ENCODE measurements at regions not wholly inside any gene's neighbourhood (a gene's known extent, or its start where the extent isn't known, plus 50 kb on each side); places are given as distances from the start of the nearest gene placed in this dataset.

DNA sequence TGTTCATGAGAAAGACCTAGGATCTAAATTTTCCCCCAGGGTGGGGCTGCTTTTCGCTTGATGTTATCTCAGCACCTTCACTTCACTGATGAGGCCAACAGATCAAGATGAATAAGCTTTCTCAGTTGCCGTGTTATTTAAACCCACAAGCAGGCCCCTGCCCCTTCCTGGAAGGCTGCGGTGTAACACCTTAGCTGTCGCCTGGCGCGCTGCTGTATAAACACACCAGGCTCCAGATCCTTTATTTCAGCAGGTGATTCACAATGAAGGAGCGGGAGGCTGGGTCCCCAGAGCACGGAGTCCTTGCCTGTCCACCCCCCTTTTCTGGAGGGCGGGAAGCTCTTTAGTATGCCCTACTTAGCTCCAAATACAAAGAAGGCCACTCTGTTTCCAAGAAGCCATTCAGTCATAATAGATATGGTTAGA, 515.4 kb downstream of the FUT8 start:
- H3K23ac ChIP-seq (ENCODE audit: low read length): no peak overlapping the region
- no peak overlapping the region for H3K9ac ChIP-seq (ENCODE audit: low read length)
- H3K4ac ChIP-seq (ENCODE audit: low read depth, low read length): no peak overlapping the region
- H4K5ac ChIP-seq (ENCODE audit: low read length): no peak overlapping the region
- H3K56ac ChIP-seq (ENCODE audit: low read length): no peak overlapping the region
- H3K79me2 ChIP-seq (ENCODE audit: control insufficient read depth, insufficient read depth, low read length): no peaks in the 10 kb centered on the region
- no peak overlapping the region for H3K4me2 ChIP-seq (ENCODE audit: low read length)
- H3K4me1 ChIP-seq (ENCODE audit: control insufficient read depth, low read depth, low read length): peaks cover 17% of the 10 kb centered on the region
- H3K18ac ChIP-seq (ENCODE audit: low read length): no peak overlapping the region
- no peaks in the 10 kb centered on the region for H3K27me3 ChIP-seq (ENCODE audit: insufficient read depth, low read length, poor library complexity)
- H2AK5ac ChIP-seq (ENCODE audit: low read length): no peak overlapping the region
- no peak overlapping the region for H4K8ac ChIP-seq (ENCODE audit: low read depth, low read length)
- no peak overlapping the region for H2BK5ac ChIP-seq (ENCODE audit: low read length)
- no CpG with 5 or more reads among the region's 9 CpGs for WGBS (ENCODE audit: extremely low coverage, insufficient coverage, low lambda C conversion rate)
- no peak overlapping the region for H2BK120ac ChIP-seq (ENCODE audit: low read depth, low read length)
- H3K4me3 ChIP-seq (ENCODE audit: low read length): no peak overlapping the region
- DNase-seq: peak; percentile 85
- no peaks in the 10 kb centered on the region for H3K79me1 ChIP-seq (ENCODE audit: low read length)
- no peaks in the 10 kb centered on the region for H3K36me3 ChIP-seq (ENCODE audit: control insufficient read depth, insufficient read depth, low read length)
- no peak overlapping the region for H2BK15ac ChIP-seq (replicated peaks; ENCODE audit: low read depth)
- H3K27ac ChIP-seq (ENCODE audit: low read depth, low read length): no peak overlapping the region

DNA sequence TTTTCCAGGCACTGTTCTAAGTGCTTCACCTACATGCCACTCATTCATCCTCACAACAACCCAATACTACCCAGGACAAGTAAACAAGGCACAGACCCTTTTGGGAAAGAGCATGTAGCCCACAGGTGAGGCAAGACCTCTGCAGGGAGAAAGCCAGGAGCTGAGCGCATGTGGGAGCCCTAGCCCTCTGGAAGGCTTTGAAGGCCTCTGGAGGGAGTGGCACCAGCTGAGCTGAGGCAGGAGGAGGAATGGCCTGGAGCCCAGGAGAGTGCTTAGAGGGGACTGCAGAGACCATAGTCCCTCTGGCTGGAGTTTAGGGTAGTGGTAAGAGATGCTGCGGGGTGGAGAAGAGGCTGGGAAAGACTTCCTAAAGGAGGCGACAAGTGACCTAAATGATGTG, 516.5 kb downstream of the FUT8 start:
- no peaks in the 10 kb centered on the region for H3K36me3 ChIP-seq (ENCODE audit: control insufficient read depth, insufficient read depth, low read length)
- H3K18ac ChIP-seq (ENCODE audit: low read length): no peak overlapping the region
- no peak overlapping the region for H4K5ac ChIP-seq (ENCODE audit: low read length)
- no peak overlapping the region for H3K56ac ChIP-seq (ENCODE audit: low read length)
- H3K4me2 ChIP-seq (ENCODE audit: low read length): no peak overlapping the region
- H3K27ac ChIP-seq (ENCODE audit: low read depth, low read length): no peak overlapping the region
- no peak for DNase-seq
- H2BK120ac ChIP-seq (ENCODE audit: low read depth, low read length): no peak overlapping the region
- no peaks in the 10 kb centered on the region for H3K79me2 ChIP-seq (ENCODE audit: control insufficient read depth, insufficient read depth, low read length)
- no peak overlapping the region for H3K9ac ChIP-seq (ENCODE audit: low read length)
- no peak overlapping the region for H3K4ac ChIP-seq (ENCODE audit: low read depth, low read length)
- H3K4me3 ChIP-seq (ENCODE audit: low read length): no peak overlapping the region
- H2AK5ac ChIP-seq (ENCODE audit: low read length): peak overlapping the region; percentile 73
- no peak overlapping the region for H2BK15ac ChIP-seq (replicated peaks; ENCODE audit: low read depth)
- H3K23ac ChIP-seq (ENCODE audit: low read length): no peak overlapping the region
- no CpG with 5 or more reads among the region's 3 CpGs for WGBS (ENCODE audit: extremely low coverage, insufficient coverage, low lambda C conversion rate)
- no peaks in the 10 kb centered on the region for H3K27me3 ChIP-seq (ENCODE audit: insufficient read depth, low read length, poor library complexity)
- no peak overlapping the region for H2BK5ac ChIP-seq (ENCODE audit: low read length)
- H3K4me1 ChIP-seq (ENCODE audit: control insufficient read depth, low read depth, low read length): peaks cover 15% of the 10 kb centered on the region
- H3K79me1 ChIP-seq (ENCODE audit: low read length): no peaks in the 10 kb centered on the region
- no peak overlapping the region for H4K8ac ChIP-seq (ENCODE audit: low read depth, low read length)

DNA sequence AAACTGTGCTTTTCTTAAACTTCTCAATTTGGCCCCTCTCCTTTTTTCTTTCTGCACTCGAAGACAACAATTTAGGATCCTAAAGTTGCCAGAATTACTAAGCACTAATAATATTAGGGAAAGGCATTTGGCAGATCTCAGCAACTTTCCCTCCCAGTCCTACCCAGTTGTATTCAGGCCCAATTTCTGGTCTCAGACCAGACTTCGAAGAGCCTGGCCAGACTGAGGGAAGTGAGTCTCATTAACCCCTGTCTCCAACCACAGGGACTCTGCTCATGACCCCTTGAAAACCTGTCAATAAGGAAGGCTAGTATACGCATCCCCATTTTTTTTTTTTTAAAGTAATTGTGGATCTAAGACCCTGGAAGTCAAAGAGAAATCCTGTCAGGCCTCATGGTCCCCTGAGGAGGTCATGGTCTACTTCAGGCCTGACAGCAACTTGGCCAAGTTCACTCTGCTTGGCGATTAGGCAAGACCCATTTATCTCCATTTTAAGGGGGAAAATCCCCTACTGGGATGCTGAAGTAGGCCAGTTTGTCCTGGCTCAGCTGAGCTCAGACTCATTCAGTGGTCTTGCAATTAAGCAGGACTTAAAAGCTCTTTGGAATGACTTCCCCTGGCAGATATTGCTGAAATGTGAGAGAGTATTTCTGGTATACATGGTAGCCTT, 521.0 kb downstream of the FUT8 start:
- H3K4me2 ChIP-seq (ENCODE audit: low read length): no peak overlapping the region

DNA sequence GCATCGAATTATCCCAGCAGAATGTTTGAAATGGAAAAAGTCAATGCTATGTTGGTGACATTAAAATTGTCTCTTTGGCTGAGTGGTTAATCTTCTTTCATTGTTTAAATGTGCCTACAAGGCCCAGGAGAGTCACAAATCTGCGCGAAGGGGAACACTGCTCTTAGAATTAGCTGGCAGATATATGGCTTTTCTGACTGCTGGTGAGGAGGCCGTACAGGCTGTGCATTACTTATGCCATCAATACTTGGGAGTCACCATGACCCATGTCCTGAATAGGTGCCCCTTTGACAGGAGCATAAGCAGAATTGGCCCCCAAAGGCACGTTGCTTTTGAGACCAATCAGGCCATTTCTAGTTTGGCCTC, 521.5 kb downstream of the FUT8 start:
- Histone ChIP-seq H3K4me3 (ENCODE audit: low read length) (no peak overlapping the region), H2AK5ac (ENCODE audit: low read length) (no peak overlapping the region), H3K23ac (ENCODE audit: low read length) (no peak overlapping the region), H3K56ac (ENCODE audit: low read length) (no peak overlapping the region), H3K36me3 (ENCODE audit: control insufficient read depth, insufficient read depth, low read length) (no peaks in the 10 kb centered on the region), H4K5ac (ENCODE audit: low read length) (no peak overlapping the region), H3K27ac (ENCODE audit: low read depth, low read length) (no peak overlapping the region), H3K79me2 (ENCODE audit: control insufficient read depth, insufficient read depth, low read length) (no peaks in the 10 kb centered on the region), H3K27me3 (ENCODE audit: insufficient read depth, low read length, poor library complexity) (no peaks in the 10 kb centered on the region), H4K8ac (ENCODE audit: low read depth, low read length) (no peak overlapping the region), H3K4me1 (ENCODE audit: control insufficient read depth, low read depth, low read length) (no peaks in the 10 kb centered on the region), H3K18ac (ENCODE audit: low read length) (no peak overlapping the region), H3K9ac (ENCODE audit: low read length) (no peak overlapping the region), H3K79me1 (ENCODE audit: low read length) (no peaks in the 10 kb centered on the region), H2BK15ac (replicated peaks; ENCODE audit: low read depth) (no peak overlapping the region), H2BK5ac (ENCODE audit: low read length) (no peak overlapping the region), H3K4ac (ENCODE audit: low read depth, low read length) (no peak overlapping the region), H3K4me2 (ENCODE audit: low read length) (no peak overlapping the region), H2BK120ac (ENCODE audit: low read depth, low read length) (no peak overlapping the region)
- no CpG with 5 or more reads among the region's 5 CpGs for whole genome bisulfite sequencing (ENCODE audit: extremely low coverage, insufficient coverage, low lambda C conversion rate)
- no peak for DNase-seq

More for the DNA sequence above, 521.0 kb downstream of the FUT8 start:
- no peak overlapping the region for H4K5ac ChIP-seq (ENCODE audit: low read length)
- no peak overlapping the region for H3K9ac ChIP-seq (ENCODE audit: low read length)
- H3K79me2 ChIP-seq (ENCODE audit: control insufficient read depth, insufficient read depth, low read length): no peaks in the 10 kb centered on the region
- H2BK5ac ChIP-seq (ENCODE audit: low read length): no peak overlapping the region
- no peaks in the 10 kb centered on the region for H3K79me1 ChIP-seq (ENCODE audit: low read length)
- no peak overlapping the region for H2BK15ac ChIP-seq (replicated peaks; ENCODE audit: low read depth)
- no peak overlapping the region for H3K27ac ChIP-seq (ENCODE audit: low read depth, low read length)
- no peak for DNase-seq
- H3K36me3 ChIP-seq (ENCODE audit: control insufficient read depth, insufficient read depth, low read length): no peaks in the 10 kb centered on the region
- H3K4ac ChIP-seq (ENCODE audit: low read depth, low read length): no peak overlapping the region
- H3K27me3 ChIP-seq (ENCODE audit: insufficient read depth, low read length, poor library complexity): no peaks in the 10 kb centered on the region
- no peak overlapping the region for H2AK5ac ChIP-seq (ENCODE audit: low read length)
- H3K18ac ChIP-seq (ENCODE audit: low read length): no peak overlapping the region
- no peak overlapping the region for H3K23ac ChIP-seq (ENCODE audit: low read length)
- no peak overlapping the region for H4K8ac ChIP-seq (ENCODE audit: low read depth, low read length)
- no peak overlapping the region for H2BK120ac ChIP-seq (ENCODE audit: low read depth, low read length)
- no peaks in the 10 kb centered on the region for H3K4me1 ChIP-seq (ENCODE audit: control insufficient read depth, low read depth, low read length)
- WGBS (ENCODE audit: extremely low coverage, insufficient coverage, low lambda C conversion rate): no CpG with 5 or more reads among the region's 4 CpGs
- H3K4me3 ChIP-seq (ENCODE audit: low read length): no peak overlapping the region
- H3K56ac ChIP-seq (ENCODE audit: low read length): no peak overlapping the region

DNA sequence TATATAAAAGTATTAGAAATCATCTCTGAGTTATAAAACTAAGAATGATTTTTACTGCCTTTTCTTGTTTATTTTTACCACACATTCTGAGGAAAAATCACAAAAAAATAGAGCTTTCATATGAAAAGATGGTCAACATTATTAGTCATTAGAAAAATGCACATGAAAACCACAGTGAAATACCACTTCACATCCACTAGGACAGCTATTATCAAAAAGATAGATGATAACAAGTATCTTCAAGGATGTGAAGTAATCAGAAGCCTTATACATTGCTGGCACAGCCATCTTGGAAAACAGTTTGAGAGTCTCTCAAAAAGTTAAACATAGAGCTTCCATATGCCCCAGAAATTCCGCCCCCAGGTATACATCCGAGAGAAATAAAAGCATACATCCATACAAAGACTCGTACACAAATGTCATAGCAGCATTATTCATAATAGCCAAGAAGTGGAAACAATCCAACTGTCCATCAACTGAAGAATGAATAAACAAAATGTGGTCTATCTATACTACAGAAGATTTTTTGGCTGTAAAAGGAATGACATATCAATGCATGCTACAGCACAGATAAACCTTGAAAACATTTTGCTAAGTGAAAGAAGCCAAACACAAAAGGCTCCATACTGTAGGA, 523.9 kb downstream of the FUT8 start:
- Histone ChIP-seq H4K8ac (ENCODE audit: low read depth, low read length) (no peak overlapping the region), H2BK5ac (ENCODE audit: low read length) (no peak overlapping the region), H3K23ac (ENCODE audit: low read length) (no peak overlapping the region), H3K9ac (ENCODE audit: low read length) (no peak overlapping the region), H3K79me1 (ENCODE audit: low read length) (no peaks in the 10 kb centered on the region), H3K18ac (ENCODE audit: low read length) (no peak overlapping the region), H2BK15ac (replicated peaks; ENCODE audit: low read depth) (no peak overlapping the region), H3K4me3 (ENCODE audit: low read length) (no peak overlapping the region), H3K27me3 (ENCODE audit: insufficient read depth, low read length, poor library complexity) (no peaks in the 10 kb centered on the region), H3K56ac (ENCODE audit: low read length) (no peak overlapping the region), H3K27ac (ENCODE audit: low read depth, low read length) (no peak overlapping the region), H3K4me1 (ENCODE audit: control insufficient read depth, low read depth, low read length) (no peaks in the 10 kb centered on the region), H3K4me2 (ENCODE audit: low read length) (no peak overlapping the region), H3K4ac (ENCODE audit: low read depth, low read length) (no peak overlapping the region), H2AK5ac (ENCODE audit: low read length) (no peak overlapping the region), H3K36me3 (ENCODE audit: control insufficient read depth, insufficient read depth, low read length) (no peaks in the 10 kb centered on the region), H4K5ac (ENCODE audit: low read length) (no peak overlapping the region), H3K79me2 (ENCODE audit: control insufficient read depth, insufficient read depth, low read length) (no peaks in the 10 kb centered on the region), H2BK120ac (ENCODE audit: low read depth, low read length) (no peak overlapping the region)
- WGBS (ENCODE audit: extremely low coverage, insufficient coverage, low lambda C conversion rate): no CpG with 5 or more reads among the region's 3 CpGs
- DNase-seq: no peak

Measured in mesendoderm (in vitro differentiated cells).